Stimulated activated CD4-positive, alpha-beta T cell treated with anti-CD3 and anti-CD28 coated beads, Interleukin-12 subunit alpha, Interleukin-12 subunit beta, amount 100 ng/mL, for 24 hours (primary cell): ENCODE measurements at regions not wholly inside any gene's neighbourhood (a gene's known extent, or its start where the extent isn't known, plus 50 kb on each side); places are given as distances from the start of the nearest gene placed in this dataset.

Experiments used
- DNase-seq, 2 experiments: peaks; one replicate each; pipeline ENCODE4 v3.0.0-alpha.2; 2020; ENCODE audit warnings: low read depth in 2 of 2

GRCh38 chr5:71865665-71866320 is 146.7 kb downstream of the CARTPT start:
- DNase-seq, result no peak

GRCh38 chr5:71872311-71872864 is 153.3 kb downstream of the CARTPT start:
- DNase-seq, result no peak

GRCh38 chr5:71873191-71873591 is 154.1 kb downstream of the CARTPT start:
- DNase-seq, result no peak

GRCh38 chr5:71874521-71874920 is 155.4 kb downstream of the CARTPT start:
- no peak for DNase-seq

- DNase-seq, result no peak
These were observed 158.4 kb downstream of the CARTPT start for GRCh38 chr5:71877511-71877910.

GRCh38 chr5:71880536-71880935 is 161.5 kb downstream of the CARTPT start:
- no peak for DNase-seq

GRCh38 chr5:71882826-71883741 is 164.0 kb downstream of the CARTPT start:
- no peak for DNase-seq

GRCh38 chr5:71883742-71884103 is 164.6 kb downstream of the CARTPT start:
- DNase-seq, result no peak

- no peak for DNase-seq
These were observed 165.9 kb downstream of the CARTPT start for GRCh38 chr5:71884926-71885325.

GRCh38 chr5:71886406-71886805 is 167.3 kb downstream of the CARTPT start:
- no peak for DNase-seq

- no peak for DNase-seq
These were observed 168.6 kb downstream of the CARTPT start for GRCh38 chr5:71887680-71888079.

- DNase-seq, result no peak
These were observed 172.3 kb downstream of the CARTPT start for GRCh38 chr5:71891406-71891805.

GRCh38 chr5:71891856-71892255 is 172.8 kb downstream of the CARTPT start:
- no peak for DNase-seq

- DNase-seq, result no peak
These were observed 173.7 kb downstream of the CARTPT start for GRCh38 chr5:71892641-71893365.

- DNase-seq, result no peak
These were observed 174.4 kb downstream of the CARTPT start for GRCh38 chr5:71893451-71893850.

- no peak for DNase-seq
These were observed 175.0 kb downstream of the CARTPT start for GRCh38 chr5:71894091-71894490.

- DNase-seq, result no peak
These were observed 176.5 kb downstream of the CARTPT start for GRCh38 chr5:71895546-71895945.

- DNase-seq, result no peak
These were observed 180.8 kb downstream of the CARTPT start for GRCh38 chr5:71899865-71900342.

GRCh38 chr5:71903808-71904207 is 184.7 kb downstream of the CARTPT start:
- DNase-seq, result no peak

GRCh38 chr5:71904852-71905251 is 185.8 kb downstream of the CARTPT start:
- no peak for DNase-seq

- no peak for DNase-seq
These were observed 187.0 kb downstream of the CARTPT start for GRCh38 chr5:71905834-71906711.
